CD4-positive, alpha-beta T cell (primary cell): ENCODE measurements at regions not wholly inside any gene's neighbourhood (a gene's known extent, or its start where the extent isn't known, plus 50 kb on each side); places are given as distances from the start of the nearest gene placed in this dataset.

Experiments
- ATAC-seq: fragments of 200-7000 bp; cut with Tn5 transposase; one replicate; pipeline ENCODE4 v1.10.0; 2022; ENCODE audit warnings: mild to moderate bottlenecking; ENCODE audit not compliant: poor library complexity
- CTCF ChIA-PET: fragments of 350-600 bp; sonication (Branson Sonifier 250); formaldehyde crosslinking; loops from one replicate; lab custom pipeline; 2021; ENCODE audit warnings: antibody characterized with exemption, inconsistent platforms; lab: Charles Lee
- POLR2A ChIA-PET: fragments of 350-600 bp; sonication (Branson Sonifier 250); formaldehyde crosslinking; loops from one replicate; lab custom pipeline; 2021; ENCODE audit warnings: antibody characterized with exemption, inconsistent platforms; lab: Charles Lee
- DNase-seq, 14 experiments: peaks; one replicate each; pipeline ENCODE4 v3.0.0-alpha.2; 2013 to 2020; ENCODE audit warnings: mixed read lengths in 2 of 14
- H3K27ac ChIP-seq, 2 donors: one replicate each; pipeline versions ENCODE4 v1.5.1 to v1.7.0; 2013; ENCODE audit warnings: low read length in 2 of 2, low read depth in 1 of 2, mild to moderate bottlenecking in 1 of 2
- H3K27me3 ChIP-seq, 2 experiments: 1 replicate in 1 of 2; 2 replicates in 1 of 2; pipeline versions ENCODE4 v1.6.1 to v1.7.0; 2013; ENCODE audit warnings: low read length in 2 of 2, control low read depth in 1 of 2, mild to moderate bottlenecking in 1 of 2, moderate library complexity in 1 of 2; ENCODE audit not compliant: insufficient read depth in 2 of 2, control insufficient read depth in 1 of 2
- H3K36me3 ChIP-seq: one replicate; pipeline ENCODE4 v1.6.1; 2013; ENCODE audit warnings: low read length, control low read depth; ENCODE audit not compliant: insufficient read depth
- H3K4me1 ChIP-seq: one replicate; pipeline ENCODE4 v1.6.1; 2013; ENCODE audit warnings: low read length, control low read depth; ENCODE audit not compliant: insufficient read depth
- H3K4me3 ChIP-seq: one replicate; pipeline ENCODE4 v1.5.1; 2013; ENCODE audit warnings: mild to moderate bottlenecking, low read length, moderate library complexity
- H3K9me3 ChIP-seq, 2 experiments: 1 replicate in 1 of 2; 2 replicates in 1 of 2; pipeline versions ENCODE4 v1.6.1 to v1.7.0; 2013; ENCODE audit warnings: low read length in 2 of 2, mild to moderate bottlenecking in 2 of 2, control low read depth in 1 of 2, moderate library complexity in 1 of 2; ENCODE audit not compliant: control insufficient read depth in 1 of 2, insufficient read depth in 1 of 2
- H3K27ac Mint-ChIP-seq: one replicate; pipeline ENCODE4 v1.8.0; 2020; ENCODE audit warnings: mixed read lengths
- H3K27me3 Mint-ChIP-seq: one replicate; pipeline ENCODE4 v1.8.0; 2021; ENCODE audit warnings: mixed read lengths
- H3K36me3 Mint-ChIP-seq: one replicate; pipeline ENCODE4 v1.8.0; 2021; ENCODE audit warnings: low read depth, mixed read lengths
- H3K4me1 Mint-ChIP-seq: one replicate; pipeline ENCODE4 v1.8.0; 2021; ENCODE audit warnings: low read depth, mixed read lengths
- H3K4me3 Mint-ChIP-seq: one replicate; pipeline ENCODE4 v1.8.0; 2020; ENCODE audit warnings: mild to moderate bottlenecking, mixed read lengths
- H3K9me3 Mint-ChIP-seq: one replicate; pipeline ENCODE4 v1.8.0; 2020; ENCODE audit warnings: mixed read lengths
- CTCF ChIP-seq: fragments of 200-600 bp; IDR thresholded peaks from one replicate; pipeline ENCODE4 v1.8.0; 2022; ENCODE audit warnings: antibody characterized with exemption, mild to moderate bottlenecking
- intact Hi-C, 2 experiments: fragments of 100-400 bp; cut with DNase I in 1 of 2; cut with micrococcal nuclease in 1 of 2; formaldehyde crosslinking; loops; one replicate each; pipeline versions ENCODE4 v1.15.1 to v1.9.0; 2023 to 2025; cut with DNase I, micrococcal nuclease

DNA sequence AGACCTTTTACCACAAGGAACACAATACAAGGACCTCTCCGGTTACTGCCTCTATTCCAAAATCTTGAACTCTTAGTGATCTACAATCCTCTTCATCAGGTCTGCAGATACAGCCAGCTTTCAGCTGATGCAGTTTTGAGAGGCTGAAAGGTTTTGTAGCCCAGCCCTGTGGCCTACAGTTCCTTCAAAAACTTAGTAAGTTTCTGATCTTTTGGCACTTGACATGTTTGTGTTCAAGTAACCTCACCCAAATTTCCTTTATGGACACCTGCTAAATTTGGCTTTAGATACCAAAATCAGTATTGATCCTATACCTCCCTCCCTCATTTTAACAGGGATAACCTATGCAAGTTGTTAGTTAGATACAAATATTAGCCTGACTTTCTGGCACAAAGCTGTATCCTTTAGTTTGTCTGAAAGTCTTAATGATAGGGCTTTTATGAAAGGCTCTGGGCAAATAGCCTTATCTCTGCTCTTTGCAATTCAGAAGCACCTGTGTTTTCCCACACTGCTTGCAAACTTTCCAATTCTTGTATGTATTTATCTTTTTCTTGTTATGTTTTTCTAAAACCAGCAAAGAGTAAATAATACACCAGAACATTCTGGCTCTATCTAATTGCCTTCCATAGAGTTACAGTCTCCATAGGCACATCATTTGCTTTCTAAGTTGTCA lies 650.5 kb upstream of the KLHL29 start:
- Histone ChIP-seq H3K4me3 (no peak overlapping the region), H3K9me3 (no peaks in the 10 kb centered on the region), H3K4me1 (no peaks in the 10 kb centered on the region), H3K27me3 (no peaks in the 10 kb centered on the region), H3K36me3 (no peaks in the 10 kb centered on the region), H3K27ac (no peak overlapping the region)
- Mint-ChIP-seq H3K27ac (no peak overlapping the region), H3K9me3 (peaks cover 10% of the 10 kb centered on the region), H3K36me3 (no peaks in the 10 kb centered on the region), H3K4me3 (no peak overlapping the region), H3K27me3 (no peaks in the 10 kb centered on the region), H3K4me1 (no peaks in the 10 kb centered on the region)
- intact Hi-C loops, result no loop called here
- no peak for DNase-seq
- ChIA-PET CTCF (no interaction called here), POLR2A (no interaction called here)
- TF ChIP-seq CTCF, result no peak
- ATAC-seq, result no peak

- no peaks in the 10 kb centered on the region for H3K36me3 Mint-ChIP-seq
- H3K27me3 Mint-ChIP-seq, result no peaks in the 10 kb centered on the region
- no peak overlapping the region for H3K27ac ChIP-seq
- no peak overlapping the region for H3K4me3 Mint-ChIP-seq
- no peaks in the 10 kb centered on the region for H3K27me3 ChIP-seq
- no peaks in the 10 kb centered on the region for H3K4me1 Mint-ChIP-seq
- no peaks in the 10 kb centered on the region for H3K9me3 ChIP-seq
- TF ChIP-seq CTCF, result no peak
- ChIA-PET POLR2A (no interaction called here), CTCF (no interaction called here)
- intact Hi-C loops, result no loop called here
- H3K27ac Mint-ChIP-seq, result no peak overlapping the region
- peaks cover 4% of the 10 kb centered on the region for H3K9me3 Mint-ChIP-seq
- H3K36me3 ChIP-seq, result no peaks in the 10 kb centered on the region
- DNase-seq, result no peak
- no peak overlapping the region for H3K4me3 ChIP-seq
- H3K4me1 ChIP-seq, result no peaks in the 10 kb centered on the region
- no peak for ATAC-seq
Observed at GRCh38 chr2:22737144-22737543, 647.8 kb upstream of the KLHL29 start.

GRCh38 chr2:22741216-22741615 lies 643.8 kb upstream of the KLHL29 start:
- no peak overlapping the region for H3K4me3 ChIP-seq
- no peaks in the 10 kb centered on the region for H3K9me3 ChIP-seq
- no peak for ATAC-seq
- Mint-ChIP-seq H3K27ac (no peak overlapping the region), H3K4me1 (no peaks in the 10 kb centered on the region), H3K4me3 (no peak overlapping the region), H3K27me3 (no peaks in the 10 kb centered on the region), H3K36me3 (no peaks in the 10 kb centered on the region), H3K9me3 (peaks cover 4% of the 10 kb centered on the region)
- no peak for TF ChIP-seq CTCF
- no peak overlapping the region for H3K27ac ChIP-seq
- H3K36me3 ChIP-seq, result no peaks in the 10 kb centered on the region
- ChIA-PET POLR2A (no interaction called here), CTCF (no interaction called here)
- H3K4me1 ChIP-seq, result no peaks in the 10 kb centered on the region
- intact Hi-C loops, result no loop called here
- no peaks in the 10 kb centered on the region for H3K27me3 ChIP-seq
- no peak for DNase-seq
